Spleen (tissue), 11 donors: ENCODE measurements at regions not wholly inside any gene's neighbourhood (a gene's known extent, or its start where the extent isn't known, plus 50 kb on each side); places are given as distances from the start of the nearest gene placed in this dataset.

ENCODE experiments used
- DNase-seq: peaks from one replicate; pipeline ENCODE4 v3.0.0-alpha.2; 2020
- H3K27ac ChIP-seq, 8 donors: fragments of 200-600 bp; sonication (generic) in 7 of 8; 1 replicate in 4 of 8; 2 replicates in 4 of 8; pipeline versions ENCODE4 v1.5.0 to v1.8.0; 2016 to 2021; ENCODE audit warnings: inconsistent platforms in 4 of 8, mild to moderate bottlenecking in 4 of 8, moderate library complexity in 1 of 8
- H3K27me3 ChIP-seq, 7 donors: fragments of 200-600 bp; sonication (generic) in 6 of 7; replicated peaks in 1 of 7; 1 replicate in 4 of 7; 2 replicates in 3 of 7; pipeline versions ENCODE4 v1.5.0 to v1.8.0; 2016 to 2021; ENCODE audit warnings: inconsistent platforms in 3 of 7, mild to moderate bottlenecking in 1 of 7
- H3K36me3 ChIP-seq, 6 donors: fragments of 200-600 bp; sonication (generic) in 5 of 6; 1 replicate in 4 of 6; 2 replicates in 2 of 6; pipeline versions ENCODE4 v1.5.0 to v1.8.0; 2016 to 2021; ENCODE audit warnings: inconsistent platforms in 2 of 6
- H3K4me1 ChIP-seq, 6 donors: fragments of 200-600 bp; sonication (generic) in 5 of 6; 1 replicate in 3 of 6; 2 replicates in 3 of 6; pipeline versions ENCODE4 v1.5.0 to v1.8.0; 2016 to 2021; ENCODE audit warnings: inconsistent platforms in 3 of 6
- H3K4me3 ChIP-seq, 8 donors: fragments of 200-600 bp; sonication (generic) in 7 of 8; 1 replicate in 4 of 8; 2 replicates in 4 of 8; pipeline versions ENCODE4 v1.5.0 to v1.8.0; 2016 to 2021; ENCODE audit warnings: inconsistent platforms in 4 of 8, mild to moderate bottlenecking in 4 of 8, moderate library complexity in 2 of 8
- H3K9me3 ChIP-seq, 8 donors: fragments of 200-600 bp; sonication (generic) in 7 of 8; 1 replicate in 4 of 8; 2 replicates in 4 of 8; pipeline versions ENCODE4 v1.5.0 to v1.8.0; 2016 to 2021; ENCODE audit warnings: inconsistent platforms in 4 of 8
- CTCF ChIP-seq, 11 experiments: fragments of 200-600 bp in 7 of 11; fragments of 450-650 bp in 4 of 11; sonication (generic) in 4 of 11; IDR thresholded peaks in 8 of 11; conservative IDR thresholded peaks in 3 of 11; 1 replicate in 7 of 11; 2 replicates in 4 of 11; pipeline versions ENCODE4 v1.4.0 to v1.8.0; 2016 to 2021; ENCODE audit warnings: antibody characterized with exemption in 11 of 11, inconsistent platforms in 4 of 11, mild to moderate bottlenecking in 1 of 11
- POLR2A ChIP-seq, 3 donors: fragments of 450-650 bp; IDR thresholded peaks; one replicate each; pipeline ENCODE4 v1.5.1; 2017; ENCODE audit warnings: antibody characterized with exemption in 3 of 3, mild to moderate bottlenecking in 1 of 3
- POLR2AphosphoS5 ChIP-seq, 3 donors: sonication (generic); formaldehyde crosslinking; IDR thresholded peaks; one replicate each; pipeline ENCODE4 v1.5.1; 2017; ENCODE audit warnings: antibody characterized with exemption in 3 of 3
- WGBS, 5 donors: extraction: QIAGEN DNeasy Blood & Tissue Kit in 3 of 5; methylation state at CpG; one replicate each; pipeline versions ENCODE4 v1.1.5 to v1.1.7; 2013 to 2018; 5-methylcytosine and 5-hydroxymethylcytosine counted together
- intact Hi-C: fragments of 100-400 bp; cut with DNase I; formaldehyde crosslinking; loops from one replicate; pipeline ENCODE4 v1.15.0; 2023; ENCODE audit warnings: low total_unique reads
- donor health status: healthy with polysubstance abuse.
- donor health status: DM: no; HTN: no; CAD: no; lungs with moderate emphysema.
- donor health status: DM: no; HTN: no; CAD: no.
- donor health status: Bipolar disorder and iron deficiency.
- donor health status: healthy.
- donor health status: DM: no; HTN: no; CAD: no.
- donor health status: DM: yes; HTN: yes; CAD: no.

- Histone ChIP-seq H3K27ac (no peak overlapping the region), H3K4me3 (peak overlapping the region in 7 of 8 donors; percentile 15 to 66 (median 38)), H3K27me3 (peaks cover 0 to 52% (median 23%) of the 10 kb centered on the region in 7 donors), H3K4me1 (peaks cover 0 to 36% (median 22%) of the 10 kb centered on the region in 6 donors), H3K9me3 (no peaks in the 10 kb centered on the region), H3K36me3 (no peaks in the 10 kb centered on the region)
- intact Hi-C loops = no loop called here
- TF ChIP-seq CTCF (IDR thresholded peaks at IDR 0.05 in 8 of 11, conservative IDR thresholded peaks at IDR 0.05 in 3 of 11) (no peak), POLR2A (IDR thresholded peaks at IDR 0.05) (no peak), POLR2AphosphoS5 (IDR thresholded peaks at IDR 0.05) (no peak)
- DNase-seq = no peak
- WGBS, 5 donors = 2 to 5% (median 3%) methylated on average over 46 to 81 of the region's 81 CpGs
Observed at GRCh38 chr1:201648066-201648906, 109.4 kb downstream of the NAV1 start.

GRCh38 chr1:201648907-201649721 lies 110.2 kb downstream of the NAV1 start:
- no peak for DNase-seq
- H3K27ac ChIP-seq = no peak overlapping the region
- TF ChIP-seq POLR2AphosphoS5 (IDR thresholded peaks at IDR 0.05) = no peak
- no peak for TF ChIP-seq CTCF (IDR thresholded peaks at IDR 0.05 in 8 of 11, conservative IDR thresholded peaks at IDR 0.05 in 3 of 11)
- no peak for TF ChIP-seq POLR2A (IDR thresholded peaks at IDR 0.05)
- intact Hi-C loops = no loop called here
- 47 to 83% (median 61%) methylated on average over 18 to 52 of the region's 52 CpGs for WGBS, 5 donors
- peak overlapping the region in 7 of 8 donors; percentile 10 to 66 (median 38) for H3K4me3 ChIP-seq
- peaks cover 0 to 52% (median 23%) of the 10 kb centered on the region in 7 donors for H3K27me3 ChIP-seq
- H3K9me3 ChIP-seq = no peaks in the 10 kb centered on the region
- H3K36me3 ChIP-seq = no peaks in the 10 kb centered on the region
- H3K4me1 ChIP-seq = peaks cover 0 to 36% (median 22%) of the 10 kb centered on the region in 6 donors

- DNase-seq = no peak
- Histone ChIP-seq H3K9me3 (no peaks in the 10 kb centered on the region), H3K4me1 (peaks cover 0 to 36% (median 22%) of the 10 kb centered on the region in 6 donors), H3K4me3 (peak overlapping the region in 6 of 8 donors; percentile 13 to 50 (median 34)), H3K36me3 (no peaks in the 10 kb centered on the region), H3K27me3 (peaks cover 0 to 52% (median 23%) of the 10 kb centered on the region in 7 donors), H3K27ac (peak overlapping the region in 4 of 8 donors; percentile 27 to 43 (median 30))
- intact Hi-C loops = no loop called here
- 25 to 60% (median 35%) methylated on average over 48 to 64 of the region's 64 CpGs for WGBS, 5 donors
- TF ChIP-seq CTCF (IDR thresholded peaks at IDR 0.05 in 8 of 11, conservative IDR thresholded peaks at IDR 0.05 in 3 of 11) = no peak
- TF ChIP-seq POLR2AphosphoS5 (IDR thresholded peaks at IDR 0.05) = peak in 1 of 3 donors; percentile 68
- TF ChIP-seq POLR2A (IDR thresholded peaks at IDR 0.05) = no peak
Observed at GRCh38 chr1:201649761-201650622, 111.1 kb downstream of the NAV1 start.
